ENCODE measurements at regions not wholly inside any gene's neighbourhood (a gene's known extent, or its start where the extent isn't known, plus 50 kb on each side); places are given as distances from the start of the nearest gene placed in this dataset.

GRCh38 chr11:80621871-80622270, 1181.0 kb upstream of the TENM4 start:
- DNase-seq = no peak

GRCh38 chr11:80620867-80621266, 1180.0 kb upstream of the TENM4 start:
- no peak for DNase-seq

GRCh38 chr11:80617156-80617555, 1176.3 kb upstream of the TENM4 start:
- no peak for DNase-seq

- DNase-seq = no peak
Observed at GRCh38 chr11:80616070-80616800, 1175.4 kb upstream of the TENM4 start.

- no peak for DNase-seq
Observed at GRCh38 chr11:80613655-80614054, 1172.8 kb upstream of the TENM4 start.

GRCh38 chr11:80610516-80610915, 1169.7 kb upstream of the TENM4 start:
- no peak for DNase-seq

- DNase-seq = no peak
Observed at GRCh38 chr11:80603472-80603871, 1162.6 kb upstream of the TENM4 start.

GRCh38 chr11:80598905-80599304, 1158.1 kb upstream of the TENM4 start:
- no peak for DNase-seq

GRCh38 chr11:80596291-80596810, 1155.5 kb upstream of the TENM4 start:
- DNase-seq = no peak

GRCh38 chr11:80595011-80595410, 1154.2 kb upstream of the TENM4 start:
- DNase-seq = no peak

GRCh38 chr11:80593648-80594374, 1153.0 kb upstream of the TENM4 start:
- DNase-seq = no peak

GRCh38 chr11:80592546-80592945, 1151.7 kb upstream of the TENM4 start:
- no peak for DNase-seq

- no peak for DNase-seq
Observed at GRCh38 chr11:80587906-80588305, 1147.1 kb upstream of the TENM4 start.

- DNase-seq = no peak
Observed at GRCh38 chr11:80586464-80586863, 1145.6 kb upstream of the TENM4 start.

GRCh38 chr11:80584661-80585060, 1143.8 kb upstream of the TENM4 start:
- DNase-seq = no peak

GRCh38 chr11:80569832-80570231, 1129.0 kb upstream of the TENM4 start:
- no peak for DNase-seq

- DNase-seq = no peak
Observed at GRCh38 chr11:80565231-80565630, 1124.4 kb upstream of the TENM4 start.

- DNase-seq = no peak
Observed at GRCh38 chr11:80562523-80563125, 1121.8 kb upstream of the TENM4 start.

GRCh38 chr11:80559942-80560341, 1119.1 kb upstream of the TENM4 start:
- DNase-seq = no peak

- DNase-seq = no peak
Observed at GRCh38 chr11:80553565-80553964, 1112.7 kb upstream of the TENM4 start.

- DNase-seq = no peak
Observed at GRCh38 chr11:80542704-80543103, 1101.9 kb upstream of the TENM4 start.

- DNase-seq = no peak
Observed at GRCh38 chr11:80538040-80538439, 1097.2 kb upstream of the TENM4 start.

- DNase-seq = no peak
Observed at GRCh38 chr11:80533463-80533862, 1092.6 kb upstream of the TENM4 start.

Measured in CD4-positive, alpha-beta T cell treated with Interleukin-4 for 1 hour (primary cell).